ENCODE measurements at regions not wholly inside any gene's neighbourhood (a gene's known extent, or its start where the extent isn't known, plus 50 kb on each side); places are given as distances from the start of the nearest gene placed in this dataset.
"Not testable (repeated sequence)": the region's sequence is repeated elsewhere in the genome, so short reads cannot be mapped to it uniquely, and the experiment has no call there.

GRCh38 chr15:96858694-96859093 lies 528.2 kb downstream of the NR2F2 start:
- DNase-seq, result peak; percentile 45

GRCh38 chr15:96860741-96861140 lies 530.2 kb downstream of the NR2F2 start:
- DNase-seq, result no peak

DNA sequence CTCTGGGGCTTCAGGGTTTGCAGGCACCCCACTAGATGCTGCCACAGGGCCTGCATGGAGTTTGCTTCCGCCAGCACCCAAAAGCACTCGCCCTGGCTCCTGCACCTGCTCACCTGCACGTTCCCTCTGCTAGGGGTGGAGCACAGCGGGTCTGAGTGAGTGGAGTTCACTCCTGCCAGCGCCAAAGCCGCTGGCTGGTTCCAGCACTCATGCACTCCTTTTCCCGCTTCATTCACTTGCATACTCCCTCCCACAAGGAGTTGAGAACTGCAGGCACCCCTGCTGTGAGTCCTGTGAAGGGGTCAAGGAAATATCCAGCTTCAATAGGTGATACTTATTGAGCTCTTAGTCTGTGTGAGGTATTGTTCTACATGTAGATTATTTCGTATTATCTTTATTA lies 537.5 kb downstream of the NR2F2 start:
- no peak for DNase-seq

- DNase-seq, result no peak
Measured at GRCh38 chr15:96869122-96869521, 538.6 kb downstream of the NR2F2 start.

- DNase-seq, result no peak
Measured at GRCh38 chr15:96869790-96870189, 539.3 kb downstream of the NR2F2 start.

GRCh38 chr15:96870580-96870979 lies 540.1 kb downstream of the NR2F2 start:
- DNase-seq, result no peak

- DNase-seq, result not testable (repeated sequence)
Measured at GRCh38 chr15:96877442-96877841, 546.9 kb downstream of the NR2F2 start.

DNA sequence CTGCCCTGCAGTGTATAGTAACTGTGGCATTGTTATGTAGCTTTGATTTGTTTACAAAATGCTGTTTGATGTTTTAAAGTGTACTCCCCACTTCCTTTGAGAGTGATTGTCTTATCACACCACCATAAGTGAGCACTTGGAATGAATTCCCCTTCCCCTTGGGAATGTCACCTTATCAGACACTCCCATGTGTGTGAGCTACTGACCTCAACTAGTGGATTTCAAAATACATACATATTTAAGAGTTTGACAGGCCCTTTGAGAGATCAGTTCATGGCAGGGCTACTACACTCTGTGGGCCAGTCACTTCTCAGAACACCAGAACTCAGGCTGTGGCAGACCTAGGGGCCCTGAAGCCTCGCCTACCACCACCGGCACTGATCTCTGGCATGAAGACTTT lies 547.6 kb downstream of the NR2F2 start:
- no peak for DNase-seq

- no peak for DNase-seq
Measured at GRCh38 chr15:96882121-96882772, 551.7 kb downstream of the NR2F2 start.

DNA sequence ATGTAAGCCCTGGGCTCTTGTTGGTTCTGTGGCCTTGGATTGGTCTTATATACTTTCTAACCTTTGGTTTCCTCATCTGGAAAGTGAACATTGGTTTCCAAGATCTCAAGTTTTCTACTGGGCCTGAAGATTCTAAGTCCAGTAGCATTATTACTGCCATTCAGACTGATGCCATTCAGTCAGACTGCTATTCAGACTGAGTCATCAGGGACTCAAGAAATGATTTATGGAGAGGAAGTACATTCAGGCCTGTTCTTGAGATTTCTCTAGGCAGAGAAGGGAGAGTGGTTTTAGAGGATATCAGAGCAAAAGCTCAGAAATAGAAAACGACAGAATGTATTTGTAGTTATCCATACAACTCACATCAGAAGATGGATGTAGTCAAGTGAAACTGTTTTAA lies 557.2 kb downstream of the NR2F2 start:
- no peak for DNase-seq

GRCh38 chr15:96888764-96889163 lies 558.3 kb downstream of the NR2F2 start:
- DNase-seq, result no peak

DNA sequence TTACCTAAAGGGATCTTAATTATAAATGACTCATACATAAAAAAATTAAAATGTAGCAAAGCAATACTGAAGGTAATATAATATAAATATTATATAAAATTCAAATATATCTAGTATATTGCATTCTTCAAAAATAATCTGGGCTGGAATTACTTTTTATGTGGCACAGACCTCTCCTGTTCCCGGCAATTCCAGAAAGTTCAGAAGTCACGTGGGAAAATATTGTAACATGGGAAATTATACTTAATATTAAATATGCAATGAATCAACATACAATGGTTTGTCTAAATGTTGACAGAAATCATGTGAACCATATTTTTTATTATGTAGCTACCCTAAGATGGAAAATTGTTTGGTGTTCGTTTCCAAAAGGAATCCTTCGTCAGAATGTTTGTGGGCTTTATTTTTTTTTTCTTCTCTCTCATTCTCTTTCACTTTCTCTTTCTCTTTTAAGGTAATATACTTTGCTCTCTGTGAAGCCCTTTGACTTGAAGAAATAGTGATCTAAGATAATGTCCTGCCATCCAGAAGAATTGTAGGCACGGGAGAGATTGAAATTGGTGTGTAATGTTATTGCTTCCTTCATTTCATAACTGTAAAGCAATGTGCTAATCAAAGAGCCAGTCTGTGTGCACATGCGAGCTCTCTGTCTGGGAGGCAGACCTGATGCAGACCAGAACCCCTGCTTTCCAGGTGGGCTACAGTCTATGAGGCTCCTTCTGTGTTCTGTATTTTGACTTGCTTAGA lies 559.4 kb downstream of the NR2F2 start:
- DNase-seq, result no peak

- no peak for DNase-seq
Measured at GRCh38 chr15:96891046-96891445, 560.5 kb downstream of the NR2F2 start.

- DNase-seq, result no peak
Measured at GRCh38 chr15:96893159-96893906, 562.8 kb downstream of the NR2F2 start.

- no peak for DNase-seq
Measured at GRCh38 chr15:96894659-96895058, 564.2 kb downstream of the NR2F2 start.

GRCh38 chr15:96896766-96897165 lies 566.3 kb downstream of the NR2F2 start:
- no peak for DNase-seq

DNA sequence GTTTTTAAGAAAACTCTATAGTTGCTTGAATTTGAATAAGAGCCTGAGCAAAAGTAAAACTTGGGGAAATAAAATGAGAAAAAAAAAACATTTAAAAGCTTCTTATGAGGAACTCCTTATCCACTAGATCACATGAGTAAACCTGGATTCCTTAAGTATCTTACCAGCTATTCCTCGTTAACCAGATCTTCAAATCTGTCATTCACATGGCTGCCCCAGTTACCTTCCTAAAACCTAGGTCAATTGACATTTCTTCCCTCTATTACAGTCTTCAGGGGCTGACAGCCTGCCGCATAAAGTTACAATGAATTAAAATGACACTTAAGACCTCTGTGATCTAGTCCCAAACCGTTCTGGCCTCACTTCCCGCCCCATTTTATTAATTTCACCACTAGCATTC lies 583.6 kb downstream of the NR2F2 start:
- no peak for DNase-seq

DNA sequence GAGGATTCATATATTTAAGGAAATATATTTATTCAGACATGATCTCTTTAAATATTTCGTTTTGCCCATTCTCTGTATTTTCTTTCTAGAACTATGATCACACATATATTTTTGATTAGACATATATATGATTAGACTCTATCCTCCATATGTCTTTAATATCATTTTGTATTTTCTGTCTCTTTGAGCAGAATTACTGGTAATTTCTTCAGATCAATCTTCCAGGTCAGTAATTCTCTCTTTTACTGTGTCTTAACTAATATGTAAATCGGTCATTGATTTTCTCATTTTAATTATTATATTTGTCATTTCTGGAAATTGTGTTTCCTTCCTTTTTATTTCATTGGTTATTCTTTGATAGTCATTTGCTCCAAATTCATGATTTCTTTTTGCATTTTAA lies 586.2 kb downstream of the NR2F2 start:
- DNase-seq, result no peak

DNA sequence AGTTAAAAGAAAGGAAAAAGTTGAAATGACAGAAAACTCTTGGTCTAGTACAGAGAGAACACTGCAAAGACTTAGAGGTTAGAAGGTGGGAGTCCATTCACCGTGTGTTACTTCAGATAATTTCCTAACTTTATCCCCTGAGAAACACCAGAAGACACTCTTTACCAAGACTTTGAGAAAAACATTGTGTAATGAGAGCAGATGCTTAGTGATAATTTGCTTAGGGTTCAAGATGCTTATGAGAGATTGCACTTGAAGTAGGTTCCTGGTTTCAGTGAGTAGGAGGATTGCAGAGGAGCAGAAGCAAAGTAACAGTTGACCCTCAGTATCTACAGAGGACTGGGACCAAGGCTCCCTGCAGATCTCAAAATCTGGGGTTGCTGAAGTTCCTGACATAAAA lies 594.1 kb downstream of the NR2F2 start:
- DNase-seq, result no peak

DNA sequence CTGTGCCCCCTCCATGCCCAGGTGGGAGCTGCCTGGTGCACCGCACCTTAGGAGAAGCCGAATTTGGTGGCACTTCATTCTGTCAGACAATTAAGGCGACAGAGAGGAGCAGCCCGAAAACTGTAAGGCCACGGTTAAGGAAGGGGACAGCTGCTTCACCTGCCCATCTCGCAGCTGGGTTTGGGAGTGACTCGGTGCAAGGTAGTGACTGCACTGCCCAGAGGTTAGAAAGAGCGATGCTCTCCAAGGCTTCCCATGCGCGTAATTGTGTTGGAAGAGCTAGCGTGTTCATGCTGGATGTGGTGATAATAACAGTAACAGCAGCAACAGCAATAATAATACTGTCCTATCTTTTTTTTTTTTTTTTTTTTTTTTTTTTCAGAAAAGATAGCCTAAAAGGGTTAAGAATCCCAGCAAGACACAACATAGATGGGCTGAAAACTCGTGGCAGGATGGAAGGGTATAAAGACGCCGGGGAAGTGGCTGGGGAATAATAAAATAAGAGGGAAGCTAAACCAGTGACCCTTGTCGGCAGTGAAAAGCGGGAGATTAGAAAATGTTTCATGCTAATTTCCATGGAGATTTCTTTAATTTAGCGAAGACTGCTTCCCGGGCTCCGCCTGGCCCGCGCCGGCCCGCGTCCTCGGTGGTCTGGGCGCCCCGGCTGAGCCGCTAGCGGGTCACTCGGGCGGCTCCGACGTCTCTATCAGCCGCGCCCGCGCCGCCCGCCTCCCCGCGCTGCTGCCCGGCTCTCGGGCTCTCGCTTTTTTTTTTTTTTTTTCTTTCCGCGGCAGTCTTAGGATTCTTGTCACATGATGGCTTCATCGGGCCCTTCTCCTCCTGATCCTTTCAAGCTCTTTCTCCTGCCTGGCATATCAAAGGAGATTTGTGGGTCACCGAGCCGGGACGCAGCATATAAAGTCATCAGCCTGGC lies 617.1 kb downstream of the NR2F2 start:
- DNase-seq, result no peak

DNA sequence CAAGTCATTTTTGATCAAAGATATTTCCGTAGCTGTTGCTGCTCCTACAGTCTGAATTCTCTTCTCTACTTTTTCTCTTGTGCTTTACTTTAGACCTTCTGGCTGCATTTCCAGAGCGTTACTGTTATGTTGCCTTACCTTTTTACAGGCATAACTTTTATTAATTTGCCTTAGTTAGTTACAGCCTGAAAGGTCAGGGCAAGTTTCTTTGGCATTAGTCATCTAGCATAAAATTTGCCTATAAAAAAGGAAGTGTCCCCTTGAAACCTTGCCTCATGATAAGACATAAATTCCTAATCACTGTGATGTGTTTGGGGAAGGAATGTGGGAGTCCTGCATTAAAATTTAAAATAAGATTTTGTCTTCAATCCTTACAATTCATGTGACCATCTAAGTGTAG lies 618.5 kb downstream of the NR2F2 start:
- DNase-seq, result no peak

DNA sequence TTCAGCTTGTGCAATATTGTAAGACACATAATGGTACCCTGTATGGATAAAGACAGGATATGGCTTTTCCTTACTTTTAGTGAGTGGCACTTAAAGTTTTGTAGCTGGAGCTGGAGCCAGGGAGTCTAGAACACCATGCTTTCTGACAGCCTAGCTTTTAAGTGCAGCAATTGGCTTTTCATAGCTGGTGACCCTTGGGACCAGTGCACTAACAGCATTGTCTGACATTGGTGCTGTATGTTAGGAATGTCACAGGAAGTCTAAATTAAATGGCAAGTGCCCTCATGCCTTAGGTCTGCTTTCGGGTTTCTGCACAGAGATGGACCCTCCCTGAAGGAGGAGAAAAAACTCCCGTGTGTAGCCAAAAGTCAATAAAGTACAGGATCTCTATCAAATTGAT lies 628.2 kb downstream of the NR2F2 start:
- no peak for DNase-seq

GRCh38 chr15:96959501-96959900 lies 629.0 kb downstream of the NR2F2 start:
- no peak for DNase-seq
